OCI-LY7 (cell line): ENCODE measurements at regions not wholly inside any gene's neighbourhood (a gene's known extent, or its start where the extent isn't known, plus 50 kb on each side); places are given as distances from the start of the nearest gene placed in this dataset.

Experiments used
- EZH2phosphoT487 ChIP-seq: fragments of 200-600 bp; sonication (generic); IDR thresholded peaks from 2 replicates; pipeline ENCODE4 v1.6.1; 2018; ENCODE audit warnings: low read depth, borderline replicate concordance, mild to moderate bottlenecking, mixed run types, antibody characterized with exemption, low read length, moderate library complexity, mixed read lengths
- TF ChIP-seq, protein P1 (sequence below): fragments of 200-600 bp; sonication (generic); conservative IDR thresholded peaks from 2 replicates; pipeline ENCODE4 v1.5.1; 2014; ENCODE audit warnings: mild to moderate bottlenecking, antibody characterized with exemption, low read length, moderate library complexity, mixed read lengths

DNA sequence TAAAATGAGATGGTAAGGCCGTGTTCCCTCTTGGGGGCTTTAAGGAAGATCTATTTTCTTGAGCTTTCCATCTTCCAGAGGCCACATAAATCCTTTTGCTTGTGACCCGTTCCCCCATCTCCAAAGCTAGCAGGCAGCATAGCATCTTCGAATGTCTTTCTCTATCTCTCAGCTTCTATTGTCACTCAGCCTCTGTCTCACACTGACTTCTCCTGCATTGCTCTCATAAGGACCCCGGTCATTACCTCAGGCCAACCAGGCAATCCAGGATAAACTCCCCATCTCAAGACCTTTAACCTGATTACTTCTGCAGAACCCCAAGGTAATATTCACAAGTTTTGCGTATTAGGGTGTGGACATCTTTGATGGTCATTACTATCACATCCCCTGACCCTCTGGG is 250.3 kb upstream of the SOX2 start:
- TF ChIP-seq, protein P1, sequence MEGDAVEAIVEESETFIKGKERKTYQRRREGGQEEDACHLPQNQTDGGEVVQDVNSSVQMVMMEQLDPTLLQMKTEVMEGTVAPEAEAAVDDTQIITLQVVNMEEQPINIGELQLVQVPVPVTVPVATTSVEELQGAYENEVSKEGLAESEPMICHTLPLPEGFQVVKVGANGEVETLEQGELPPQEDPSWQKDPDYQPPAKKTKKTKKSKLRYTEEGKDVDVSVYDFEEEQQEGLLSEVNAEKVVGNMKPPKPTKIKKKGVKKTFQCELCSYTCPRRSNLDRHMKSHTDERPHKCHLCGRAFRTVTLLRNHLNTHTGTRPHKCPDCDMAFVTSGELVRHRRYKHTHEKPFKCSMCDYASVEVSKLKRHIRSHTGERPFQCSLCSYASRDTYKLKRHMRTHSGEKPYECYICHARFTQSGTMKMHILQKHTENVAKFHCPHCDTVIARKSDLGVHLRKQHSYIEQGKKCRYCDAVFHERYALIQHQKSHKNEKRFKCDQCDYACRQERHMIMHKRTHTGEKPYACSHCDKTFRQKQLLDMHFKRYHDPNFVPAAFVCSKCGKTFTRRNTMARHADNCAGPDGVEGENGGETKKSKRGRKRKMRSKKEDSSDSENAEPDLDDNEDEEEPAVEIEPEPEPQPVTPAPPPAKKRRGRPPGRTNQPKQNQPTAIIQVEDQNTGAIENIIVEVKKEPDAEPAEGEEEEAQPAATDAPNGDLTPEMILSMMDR, result no peak
- TF ChIP-seq EZH2phosphoT487, result no peak
